ENCODE measurements at regions not wholly inside any gene's neighbourhood (a gene's known extent, or its start where the extent isn't known, plus 50 kb on each side); places are given as distances from the start of the nearest gene placed in this dataset.
A peak's percentile ranks its signal among the peaks of the same experiment; 100 is the strongest.

- DNase-seq, result no peak
These were observed 58.2 kb upstream of the LMO1 start for GRCh38 chr11:8321876-8322275.

- no peak for DNase-seq
These were observed 56.4 kb upstream of the LMO1 start for GRCh38 chr11:8320076-8320475.

GRCh38 chr11:8318536-8318935, 54.9 kb upstream of the LMO1 start:
- peak; percentile 54 for DNase-seq

GRCh38 chr11:8317159-8317558, 53.5 kb upstream of the LMO1 start:
- no peak for DNase-seq

GRCh38 chr11:8315954-8316353, 52.3 kb upstream of the LMO1 start:
- DNase-seq, result no peak

GRCh38 chr11:8315463-8315862, 51.8 kb upstream of the LMO1 start:
- no peak for DNase-seq

GRCh38 chr11:8314916-8315315, 51.2 kb upstream of the LMO1 start:
- DNase-seq, result peak; percentile 19

GRCh38 chr11:8313504-8314090, 49.9 kb upstream of the LMO1 start:
- no peak for DNase-seq

Measured in NCI-H1436 (cell line).